ENCODE measurements at regions not wholly inside any gene's neighbourhood (a gene's known extent, or its start where the extent isn't known, plus 50 kb on each side); places are given as distances from the start of the nearest gene placed in this dataset.

DNA sequence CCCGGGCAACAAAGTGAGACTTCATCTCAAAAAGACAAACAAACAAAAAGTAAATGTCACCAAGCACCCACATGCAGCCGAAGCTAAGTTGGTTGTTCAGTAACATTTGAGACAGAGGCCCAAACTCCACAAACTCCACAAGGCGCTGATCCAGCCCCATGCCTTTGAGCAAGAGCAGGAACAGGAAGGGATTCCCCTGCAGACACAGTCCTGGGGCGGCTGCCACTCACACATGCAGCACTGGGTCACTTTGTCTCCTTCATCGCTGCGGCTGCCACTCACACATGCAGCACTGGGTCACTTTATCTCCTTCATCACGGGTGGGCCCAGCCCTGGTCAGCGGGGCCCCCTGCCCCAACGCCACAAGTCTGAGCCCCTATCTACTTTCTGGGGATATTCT is 246.9 kb upstream of the RREB1 start:
- Mint-ChIP-seq H3K27me3 (ENCODE audit: low read depth) (peaks cover 1% of the 10 kb centered on the region), H3K4me3 (ENCODE audit: unreplicated experiment) (no peak overlapping the region), H3K36me3 (ENCODE audit: low read depth) (no peaks in the 10 kb centered on the region), H3K9me3 (ENCODE audit: low read depth) (peaks cover 3% of the 10 kb centered on the region), H3K4me1 (ENCODE audit: low read depth) (peaks cover 19% of the 10 kb centered on the region), H3K27ac (ENCODE audit: unreplicated experiment) (no peak overlapping the region)
- no peak for TF ChIP-seq CTCF (IDR thresholded peaks at IDR 0.05)
- no peak for DNase-seq (ENCODE audit: low spot score)

DNA sequence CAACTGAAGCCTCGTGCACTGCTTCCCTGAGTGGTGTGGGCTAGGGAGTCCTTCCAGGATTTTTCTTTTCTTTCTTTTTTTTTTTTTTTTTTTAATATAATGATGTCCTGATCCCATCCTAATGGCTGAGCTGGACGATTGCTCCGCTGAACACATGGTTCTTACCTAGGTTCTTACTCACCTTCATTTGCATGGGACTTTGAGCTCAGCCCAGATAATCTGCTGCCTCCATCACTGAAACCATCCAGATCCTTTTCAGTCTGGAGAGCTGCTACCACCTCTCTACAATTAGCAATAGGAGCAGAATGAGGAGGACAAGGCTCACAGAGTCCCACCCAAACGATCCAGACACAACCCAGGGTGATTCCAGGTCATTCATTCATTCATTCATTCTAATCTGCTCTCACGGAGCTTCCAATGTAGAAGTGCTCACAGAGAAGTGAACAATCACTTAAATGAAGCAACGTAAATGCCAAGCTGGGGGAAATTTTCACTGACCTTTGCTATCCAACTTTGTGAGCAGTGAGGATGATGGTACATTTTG is 246.3 kb upstream of the RREB1 start:
- Mint-ChIP-seq H3K36me3 (ENCODE audit: low read depth) (no peaks in the 10 kb centered on the region), H3K9me3 (ENCODE audit: low read depth) (peaks cover 3% of the 10 kb centered on the region), H3K27me3 (ENCODE audit: low read depth) (peaks cover 1% of the 10 kb centered on the region), H3K4me3 (ENCODE audit: unreplicated experiment) (no peak overlapping the region), H3K27ac (ENCODE audit: unreplicated experiment) (no peak overlapping the region), H3K4me1 (ENCODE audit: low read depth) (peaks cover 14% of the 10 kb centered on the region)
- TF ChIP-seq CTCF (IDR thresholded peaks at IDR 0.05) = no peak
- DNase-seq (ENCODE audit: low spot score) = no peak

- H3K4me1 Mint-ChIP-seq (ENCODE audit: low read depth) = peaks cover 8% of the 10 kb centered on the region
- peaks cover 3% of the 10 kb centered on the region for H3K9me3 Mint-ChIP-seq (ENCODE audit: low read depth)
- no peak overlapping the region for H3K4me3 Mint-ChIP-seq (ENCODE audit: unreplicated experiment)
- TF ChIP-seq CTCF (IDR thresholded peaks at IDR 0.05) = no peak
- no peak for DNase-seq (ENCODE audit: low spot score)
- H3K36me3 Mint-ChIP-seq (ENCODE audit: low read depth) = no peaks in the 10 kb centered on the region
- peaks cover 1% of the 10 kb centered on the region for H3K27me3 Mint-ChIP-seq (ENCODE audit: low read depth)
- H3K27ac Mint-ChIP-seq (ENCODE audit: unreplicated experiment) = no peak overlapping the region
Observed at GRCh38 chr6:6861995-6862394, 245.8 kb upstream of the RREB1 start.

GRCh38 chr6:6863970-6864639 is 243.7 kb upstream of the RREB1 start:
- no peak for TF ChIP-seq CTCF (IDR thresholded peaks at IDR 0.05)
- Mint-ChIP-seq H3K27ac (ENCODE audit: unreplicated experiment) (no peak overlapping the region), H3K4me1 (ENCODE audit: low read depth) (peaks cover 8% of the 10 kb centered on the region), H3K4me3 (ENCODE audit: unreplicated experiment) (no peak overlapping the region), H3K36me3 (ENCODE audit: low read depth) (no peaks in the 10 kb centered on the region), H3K9me3 (ENCODE audit: low read depth) (peaks cover 3% of the 10 kb centered on the region), H3K27me3 (ENCODE audit: low read depth) (peaks cover 1% of the 10 kb centered on the region)
- DNase-seq (ENCODE audit: low spot score) = no peak

GRCh38 chr6:6865611-6866010 is 242.2 kb upstream of the RREB1 start:
- Mint-ChIP-seq H3K36me3 (ENCODE audit: low read depth) (no peaks in the 10 kb centered on the region), H3K4me3 (ENCODE audit: unreplicated experiment) (no peak overlapping the region), H3K9me3 (ENCODE audit: low read depth) (peaks cover 8% of the 10 kb centered on the region), H3K27ac (ENCODE audit: unreplicated experiment) (no peak overlapping the region), H3K27me3 (ENCODE audit: low read depth) (peaks cover 1% of the 10 kb centered on the region), H3K4me1 (ENCODE audit: low read depth) (peaks cover 5% of the 10 kb centered on the region)
- DNase-seq (ENCODE audit: low spot score) = no peak
- no peak for TF ChIP-seq CTCF (IDR thresholded peaks at IDR 0.05)
